Gastrocnemius medialis (tissue), 4 donors: ENCODE measurements at regions not wholly inside any gene's neighbourhood (a gene's known extent, or its start where the extent isn't known, plus 50 kb on each side); places are given as distances from the start of the nearest gene placed in this dataset.

Experiments
- ATAC-seq, 2 donors: fragments of 150-250 bp; one replicate each; pipeline ENCODE4 v1.9.1; 2016
- DNase-seq, 2 donors: peaks; one replicate each; pipeline ENCODE4 v3.0.0-alpha.2; 2019
- H3K27ac ChIP-seq, 4 donors: fragments of 200-600 bp; sonication (generic); 1 replicate in 1 of 4; 2 replicates in 3 of 4; pipeline ENCODE4 v1.5.1; 2016 to 2018; ENCODE audit warnings: mild to moderate bottlenecking in 2 of 4, moderate library complexity in 1 of 4
- H3K27me3 ChIP-seq, 3 donors: fragments of 200-600 bp; sonication (generic) in 2 of 3; 1 replicate in 1 of 3; 2 replicates in 2 of 3; pipeline versions ENCODE4 v1.5.1 to v1.6.0; 2016 to 2019; ENCODE audit warnings: mild to moderate bottlenecking in 1 of 3, moderate library complexity in 1 of 3
- H3K36me3 ChIP-seq, 2 donors: fragments of 200-600 bp; sonication (generic) in 1 of 2; one replicate each; pipeline ENCODE4 v1.5.1; 2017 to 2018
- H3K4me1 ChIP-seq, 2 donors: fragments of 200-600 bp; sonication (generic) in 1 of 2; one replicate each; pipeline ENCODE4 v1.5.1; 2016 to 2017; ENCODE audit warnings: mild to moderate bottlenecking in 2 of 2
- H3K4me3 ChIP-seq, 4 donors: fragments of 200-600 bp; sonication (generic) in 3 of 4; 1 replicate in 1 of 4; 2 replicates in 3 of 4; pipeline ENCODE4 v1.5.1; 2016 to 2019; ENCODE audit warnings: mild to moderate bottlenecking in 2 of 4
- H3K9me3 ChIP-seq, 3 donors: fragments of 200-600 bp; sonication (generic) in 2 of 3; 1 replicate in 1 of 3; 2 replicates in 2 of 3; pipeline ENCODE4 v1.5.1; 2016 to 2019
- CTCF ChIP-seq, 5 experiments: fragments of 450-650 bp in 3 of 5; fragments of 200-600 bp in 2 of 5; sonication (generic) in 2 of 5; IDR thresholded peaks in 4 of 5; conservative IDR thresholded peaks in 1 of 5; 1 replicate in 4 of 5; 2 replicates in 1 of 5; pipeline ENCODE4 v1.5.1; 2016 to 2019; ENCODE audit warnings: antibody characterized with exemption in 5 of 5, mild to moderate bottlenecking in 3 of 5, moderate library complexity in 3 of 5
- POLR2A ChIP-seq, 2 donors: fragments of 450-650 bp; IDR thresholded peaks; one replicate each; pipeline ENCODE4 v1.6.1; 2017; ENCODE audit warnings: antibody characterized with exemption in 2 of 2, mild to moderate bottlenecking in 2 of 2, moderate library complexity in 2 of 2
- in situ Hi-C, 4 donors: fragments of 200-750 bp; cut with MboI; loops; one replicate each; pipeline versions ENCODE4 v1.15.0 to v1.8.0; 2017; ENCODE audit warnings: low sequenced_read_pairs in 4 of 4
- intact Hi-C: fragments of 100-400 bp; cut with DNase I; formaldehyde crosslinking; loops from one replicate; pipeline ENCODE4 v1.15.1; 2023; ENCODE audit warnings: low total_unique reads

GRCh38 chr20:39116020-39116419 is 153.9 kb downstream of the DHX35 start:
- ATAC-seq, result no peak
- intact Hi-C loops, result loop anchor here (10.0 kb wide), 1 partner anchor 149 kb away; no protein-coding TSS in a partner anchor

GRCh38 chr20:39112178-39112743 is 150.1 kb downstream of the DHX35 start:
- DNase-seq, result peak; percentile 19 to 20
- Histone ChIP-seq H3K9me3 (no peaks in the 10 kb centered on the region), H3K27me3 (peaks cover 8 to 14% (median 8%) of the 10 kb centered on the region in 3 donors), H3K4me3 (no peak overlapping the region), H3K27ac (no peak overlapping the region), H3K36me3 (no peaks in the 10 kb centered on the region), H3K4me1 (peaks cover 0 to 5% of the 10 kb centered on the region in 2 donors)
- TF ChIP-seq CTCF (IDR thresholded peaks at IDR 0.05 in 4 of 5, conservative IDR thresholded peaks at IDR 0.05 in 1 of 5) (peak in 4 of 5 experiments; percentile 28 to 66 (median 62)), POLR2A (IDR thresholded peaks at IDR 0.05) (no peak)
- in situ Hi-C loops, result no loop called here
- ATAC-seq, result peak; percentile 75 to 86
- intact Hi-C loops, result loop anchor here (10.0 kb wide), 1 partner anchor 153 kb away; no protein-coding TSS in a partner anchor

More at GRCh38 chr20:39116020-39116419, 153.9 kb downstream of the DHX35 start:
- Histone ChIP-seq H3K4me1 (peaks cover 0 to 5% of the 10 kb centered on the region in 2 donors), H3K27ac (no peak overlapping the region), H3K36me3 (no peaks in the 10 kb centered on the region), H3K9me3 (no peaks in the 10 kb centered on the region), H3K4me3 (no peak overlapping the region), H3K27me3 (no peaks in the 10 kb centered on the region)
- no peak for DNase-seq
- no peak for TF ChIP-seq POLR2A (IDR thresholded peaks at IDR 0.05)
- in situ Hi-C loops, result no loop called here

DNA sequence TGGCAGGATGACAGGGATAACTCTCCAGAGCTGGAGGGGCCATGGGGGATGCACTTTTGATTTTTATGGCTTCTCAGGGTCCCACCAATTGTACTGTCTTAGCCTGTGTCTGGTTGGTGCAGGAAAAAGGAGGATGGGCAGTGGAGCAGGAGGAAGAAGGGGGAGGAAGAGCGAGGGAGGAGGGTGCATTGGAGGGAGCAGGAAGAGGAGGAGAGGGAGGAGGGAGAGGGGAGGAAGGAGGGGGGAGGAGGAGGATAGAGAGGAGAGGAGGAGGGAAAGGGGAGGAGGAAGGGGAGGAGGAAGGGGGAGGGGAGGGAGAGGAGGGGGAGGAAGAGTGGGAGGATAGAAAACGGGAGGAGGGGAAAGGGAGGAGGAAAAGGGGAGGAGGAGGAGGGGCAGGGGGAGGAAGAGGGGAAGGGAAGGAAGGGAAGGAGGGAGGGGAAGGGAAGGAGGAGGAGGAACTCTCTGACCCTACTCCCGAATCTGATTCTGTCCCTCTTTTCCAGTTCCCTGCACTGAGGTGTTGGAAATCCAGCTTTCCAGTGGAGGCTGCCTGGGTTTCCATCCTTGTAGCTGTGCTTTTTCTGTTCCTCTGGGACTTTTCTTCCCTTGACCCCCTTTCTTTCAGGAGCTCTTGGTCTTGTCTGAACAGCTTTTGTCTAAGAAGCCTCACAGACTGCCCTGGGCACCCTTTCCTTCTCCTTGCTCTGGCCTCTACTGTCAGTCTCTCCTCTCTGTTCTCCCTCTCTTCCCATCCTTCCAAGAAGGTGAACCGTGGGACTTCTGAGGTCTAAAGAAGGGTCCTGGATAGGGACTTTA is 149.4 kb downstream of the DHX35 start:
- intact Hi-C loops (loop anchor here (10.0 kb wide), 1 partner anchor 153 kb away; no protein-coding TSS in a partner anchor), in situ Hi-C loops (no loop called here)
- Histone ChIP-seq H3K4me1 (peaks cover 0 to 5% of the 10 kb centered on the region in 2 donors), H3K4me3 (no peak overlapping the region), H3K27me3 (peaks cover 8 to 14% (median 8%) of the 10 kb centered on the region in 3 donors), H3K27ac (no peak overlapping the region), H3K9me3 (no peaks in the 10 kb centered on the region), H3K36me3 (no peaks in the 10 kb centered on the region)
- no peak for DNase-seq
- ATAC-seq, result no peak
- TF ChIP-seq POLR2A (IDR thresholded peaks at IDR 0.05), result no peak
- no peak for TF ChIP-seq CTCF (IDR thresholded peaks at IDR 0.05 in 4 of 5, conservative IDR thresholded peaks at IDR 0.05 in 1 of 5)

DNA sequence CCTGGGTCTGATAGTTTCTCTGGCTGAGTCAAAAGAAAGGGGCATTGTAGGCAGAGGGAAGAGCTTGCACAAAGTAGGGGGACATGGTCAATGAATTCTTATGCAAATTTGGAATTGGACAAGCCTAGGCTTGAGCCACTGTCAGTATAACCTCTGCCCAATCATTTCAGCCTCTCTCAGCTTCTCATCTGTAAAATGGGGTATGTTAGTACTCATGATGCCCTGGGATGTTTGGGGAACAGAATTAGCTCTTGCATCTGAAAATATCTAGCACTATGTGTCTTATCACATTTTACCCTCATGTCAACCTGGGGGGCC is 148.6 kb downstream of the DHX35 start:
- in situ Hi-C loops, result no loop called here
- Histone ChIP-seq H3K27me3 (peaks cover 8 to 14% (median 8%) of the 10 kb centered on the region in 3 donors), H3K27ac (no peak overlapping the region), H3K36me3 (no peaks in the 10 kb centered on the region), H3K4me1 (peaks cover 0 to 5% of the 10 kb centered on the region in 2 donors), H3K4me3 (no peak overlapping the region), H3K9me3 (no peaks in the 10 kb centered on the region)
- no peak for DNase-seq
- TF ChIP-seq POLR2A (IDR thresholded peaks at IDR 0.05), result no peak
- no peak for TF ChIP-seq CTCF (IDR thresholded peaks at IDR 0.05 in 4 of 5, conservative IDR thresholded peaks at IDR 0.05 in 1 of 5)
- intact Hi-C loops, result loop anchor here (10.0 kb wide), 1 partner anchor 154 kb away; no protein-coding TSS in a partner anchor
- ATAC-seq, result no peak
